HK-2 (cell line): ENCODE measurements at regions not wholly inside any gene's neighbourhood (a gene's known extent, or its start where the extent isn't known, plus 50 kb on each side); places are given as distances from the start of the nearest gene placed in this dataset.
A peak's percentile ranks its signal among the peaks of the same experiment; 100 is the strongest.
"Not testable (repeated sequence)": the region's sequence is repeated elsewhere in the genome, so short reads cannot be mapped to it uniquely, and the experiment has no call there.

Source experiments
- DNase-seq: peaks from one replicate; pipeline ENCODE4 v3.0.0-alpha.2; 2018; ENCODE audit not compliant: unreplicated experiment

- no peak for DNase-seq
These were observed 1324.5 kb downstream of the XPNPEP1 start for GRCh38 chr10:108598831-108599230.

DNA sequence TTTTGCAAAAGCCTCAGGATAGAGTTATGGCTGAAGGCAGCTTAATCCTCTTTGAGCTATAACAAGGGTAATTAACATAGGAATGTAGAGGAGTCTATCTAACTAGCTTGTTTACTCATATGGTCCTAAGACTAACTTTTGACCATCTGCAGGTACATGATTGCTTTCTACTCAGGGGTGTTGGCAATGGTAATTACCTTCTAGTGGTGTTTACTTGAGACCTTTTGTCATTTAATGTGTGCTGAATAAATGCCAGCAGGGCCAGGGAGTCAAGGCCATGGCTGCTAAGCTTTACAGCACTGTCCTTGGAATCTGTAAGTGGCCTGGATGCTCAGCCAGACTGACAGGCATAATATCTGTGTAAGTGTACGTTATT, 1325.0 kb downstream of the XPNPEP1 start:
- DNase-seq: no peak

DNA sequence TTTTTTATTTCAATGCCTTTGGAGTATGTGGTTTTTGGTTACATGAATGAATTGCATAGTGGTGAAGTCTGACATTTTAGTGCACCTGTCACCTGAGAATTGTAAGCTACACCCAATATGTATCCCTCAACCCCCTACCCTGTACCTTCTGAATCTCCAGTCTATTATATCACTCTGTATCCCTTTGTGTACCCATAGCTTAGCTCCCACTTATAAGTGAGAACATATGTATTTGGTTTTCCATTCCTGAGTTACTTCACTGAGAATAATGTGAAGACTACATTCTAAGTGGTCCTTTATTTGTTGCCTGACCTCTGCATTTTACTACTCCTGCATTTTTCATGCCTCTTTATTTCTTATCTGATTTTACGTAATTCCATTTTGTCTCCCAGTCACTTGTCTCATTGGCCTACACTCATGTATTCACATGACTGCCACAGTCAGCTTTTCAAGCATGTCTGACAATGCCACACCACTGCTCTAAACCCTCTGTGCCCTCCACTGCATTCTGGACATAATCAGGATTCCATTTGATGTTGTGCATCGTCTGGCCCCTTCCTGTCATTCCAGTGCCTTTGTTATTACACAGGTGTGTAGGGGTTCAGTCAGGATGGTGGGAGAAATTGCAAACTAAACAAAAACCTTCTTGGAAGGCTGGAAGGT, 1325.5 kb downstream of the XPNPEP1 start:
- no peak for DNase-seq

GRCh38 chr10:108597031-108597430, 1326.3 kb downstream of the XPNPEP1 start:
- no peak for DNase-seq

- no peak for DNase-seq
These were observed 1330.4 kb downstream of the XPNPEP1 start for GRCh38 chr10:108592956-108593355.

- DNase-seq: no peak
These were observed 1331.9 kb downstream of the XPNPEP1 start for GRCh38 chr10:108591417-108591816.

DNA sequence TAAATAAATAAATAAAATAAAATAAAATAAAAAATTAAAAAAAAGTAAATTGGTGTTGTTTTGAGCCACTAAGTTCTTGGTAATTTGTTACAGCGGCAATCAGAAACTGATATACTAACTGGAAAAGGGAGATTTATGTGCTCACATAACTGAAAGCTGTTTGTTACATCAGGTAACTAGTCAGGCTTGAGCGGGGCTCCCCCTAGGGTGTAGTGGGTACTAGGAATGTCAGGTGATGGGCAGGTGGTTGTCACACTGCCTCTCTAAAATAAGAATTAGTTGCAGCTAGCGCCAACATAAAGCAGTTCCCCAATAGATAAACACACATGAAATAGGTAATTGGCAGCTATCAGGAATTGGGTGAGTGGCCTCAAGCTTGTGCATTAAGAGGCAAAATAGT, 1336.9 kb downstream of the XPNPEP1 start:
- DNase-seq: no peak

DNA sequence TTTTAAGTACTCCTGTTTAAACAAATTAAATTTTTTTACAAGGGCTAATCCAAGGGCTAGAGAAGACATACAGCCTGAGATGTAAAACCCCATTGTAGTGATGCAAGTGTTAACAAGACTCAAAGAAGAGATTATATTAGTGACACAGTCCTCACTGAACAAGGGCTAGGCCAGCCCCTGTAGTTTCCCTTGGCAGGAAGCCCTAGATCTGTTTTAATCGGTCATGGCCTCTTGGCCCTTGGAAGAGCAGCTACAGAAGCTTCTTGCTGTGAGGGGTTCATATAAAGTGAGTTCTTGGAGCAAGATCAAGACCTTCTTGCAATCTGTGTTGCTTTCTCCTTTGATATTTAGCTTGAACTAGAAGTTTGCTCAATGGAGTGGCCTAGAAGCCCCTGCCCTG, 1339.4 kb downstream of the XPNPEP1 start:
- DNase-seq: no peak

GRCh38 chr10:108582888-108583287, 1340.4 kb downstream of the XPNPEP1 start:
- no peak for DNase-seq

GRCh38 chr10:108582387-108582786, 1340.9 kb downstream of the XPNPEP1 start:
- no peak for DNase-seq

GRCh38 chr10:108578258-108578657, 1345.1 kb downstream of the XPNPEP1 start:
- no peak for DNase-seq

DNA sequence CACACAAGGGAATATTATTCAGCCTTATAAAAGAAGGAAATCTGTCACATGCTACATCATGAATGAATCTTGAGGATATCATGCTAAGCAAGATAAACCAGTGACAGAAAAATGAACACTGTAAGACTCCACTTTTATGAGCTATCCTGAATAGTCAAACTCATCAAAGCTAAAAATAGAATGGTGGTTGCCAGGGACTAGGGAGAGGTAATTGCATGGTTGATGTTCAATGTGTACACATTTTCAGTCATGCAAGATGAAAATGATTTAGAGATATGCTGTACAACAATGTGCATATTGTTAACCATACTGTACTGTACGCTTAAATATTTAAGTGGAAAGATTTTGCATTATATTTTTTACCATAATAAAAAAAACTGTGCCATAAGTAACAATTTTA, 1349.1 kb downstream of the XPNPEP1 start:
- DNase-seq: no peak

GRCh38 chr10:108568824-108569223, 1354.5 kb downstream of the XPNPEP1 start:
- no peak for DNase-seq

DNA sequence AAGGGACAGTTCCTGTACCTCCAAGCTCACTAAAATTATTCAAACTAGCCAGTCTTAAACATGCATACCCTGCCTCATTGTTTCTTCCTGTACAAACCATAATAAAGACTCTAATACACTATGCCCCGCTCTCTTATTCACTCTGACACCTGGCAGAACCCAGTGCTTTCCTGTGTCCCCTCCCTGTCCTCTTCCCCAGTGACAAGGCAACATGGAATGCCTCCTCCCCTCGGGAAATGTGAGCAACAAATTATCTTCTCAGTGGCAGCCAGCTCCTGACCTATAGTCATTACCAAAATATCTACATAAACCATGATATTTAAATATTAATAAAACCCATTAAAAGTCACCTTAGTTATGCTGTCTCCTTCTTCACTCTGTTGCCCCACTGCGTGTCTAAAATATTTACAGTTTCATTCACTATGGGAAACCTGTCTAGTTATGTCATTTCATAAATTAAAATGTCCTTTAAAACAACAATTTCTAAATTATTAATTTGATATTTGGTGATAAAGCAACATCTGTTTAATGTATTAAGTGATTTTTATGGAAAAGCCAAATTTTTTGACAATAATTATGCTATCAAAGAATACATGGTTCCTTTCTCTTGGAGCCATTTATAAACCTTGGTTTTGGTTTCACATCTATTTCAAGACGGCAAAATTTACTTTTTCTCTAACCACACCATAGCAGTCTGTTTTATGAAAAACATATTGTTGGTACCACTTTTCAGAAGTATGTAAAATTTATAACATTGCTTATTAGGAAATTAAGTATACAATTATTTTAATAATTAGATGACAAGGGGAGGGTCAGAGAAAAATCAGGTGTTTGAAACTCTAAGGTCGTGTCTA, 1355.2 kb downstream of the XPNPEP1 start:
- no peak for DNase-seq

GRCh38 chr10:108566316-108567107, 1356.8 kb downstream of the XPNPEP1 start:
- no peak for DNase-seq

DNA sequence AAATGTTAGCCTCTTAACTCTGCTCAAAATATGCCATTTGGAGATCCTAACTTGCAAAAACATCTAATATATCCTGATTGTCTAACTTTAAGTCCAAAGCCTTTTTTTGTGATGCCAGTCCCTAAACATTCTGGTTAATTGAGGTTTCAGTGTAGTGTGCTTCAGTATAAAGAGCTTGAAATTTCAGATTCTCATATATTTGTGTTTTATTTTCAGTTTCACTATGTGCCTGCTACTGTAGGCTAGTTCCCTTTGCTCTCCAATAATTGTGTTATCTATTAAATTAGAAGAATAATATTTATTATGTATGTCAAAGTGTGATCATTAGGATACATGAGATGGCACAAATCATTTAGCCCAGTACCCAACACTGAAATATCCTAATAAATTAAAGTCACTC, 1361.2 kb downstream of the XPNPEP1 start:
- DNase-seq: no peak

- DNase-seq: no peak
These were observed 1361.7 kb downstream of the XPNPEP1 start for GRCh38 chr10:108561649-108562048.

- DNase-seq: no peak
These were observed 1362.8 kb downstream of the XPNPEP1 start for GRCh38 chr10:108560488-108560887.

GRCh38 chr10:108556186-108556585, 1367.1 kb downstream of the XPNPEP1 start:
- DNase-seq: no peak

- DNase-seq: no peak
These were observed 1377.4 kb downstream of the XPNPEP1 start for GRCh38 chr10:108545921-108546320.

GRCh38 chr10:108544500-108545120, 1378.7 kb downstream of the XPNPEP1 start:
- peak; percentile 70 for DNase-seq

- not testable (repeated sequence) for DNase-seq
These were observed 1369.0 kb upstream of the SORCS1 start for GRCh38 chr10:108533551-108533950.
